ENCODE measurements at regions not wholly inside any gene's neighbourhood (a gene's known extent, or its start where the extent isn't known, plus 50 kb on each side); places are given as distances from the start of the nearest gene placed in this dataset.
"Not testable (repeated sequence)": the region's sequence is repeated elsewhere in the genome, so short reads cannot be mapped to it uniquely, and the experiment has no call there.

DNA sequence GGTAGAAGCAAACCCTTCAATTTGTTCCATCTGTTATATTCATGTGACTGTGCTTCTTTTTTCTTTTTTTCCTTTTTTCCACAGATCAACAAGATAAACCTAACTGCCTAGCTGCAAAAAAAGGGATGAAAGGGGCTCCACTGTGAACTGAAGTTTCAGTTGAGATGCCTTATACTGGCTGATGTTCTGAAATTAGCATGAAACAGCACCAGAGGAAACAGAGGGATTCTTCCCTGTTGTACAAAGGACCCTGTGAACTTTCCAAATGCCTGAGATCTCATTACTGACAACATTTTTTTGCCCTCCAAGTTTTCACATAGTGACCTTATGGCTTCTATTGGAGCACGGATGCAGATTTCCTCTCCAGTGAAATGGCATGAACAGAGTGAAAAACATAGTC lies 302.7 kb upstream of the TFAP2D start:
- Histone ChIP-seq H3K36me3 (no peaks in the 10 kb centered on the region), H3K27ac (replicated peaks) (no peak overlapping the region)
- intact Hi-C loops (cut with micrococcal nuclease) = no loop called here

DNA sequence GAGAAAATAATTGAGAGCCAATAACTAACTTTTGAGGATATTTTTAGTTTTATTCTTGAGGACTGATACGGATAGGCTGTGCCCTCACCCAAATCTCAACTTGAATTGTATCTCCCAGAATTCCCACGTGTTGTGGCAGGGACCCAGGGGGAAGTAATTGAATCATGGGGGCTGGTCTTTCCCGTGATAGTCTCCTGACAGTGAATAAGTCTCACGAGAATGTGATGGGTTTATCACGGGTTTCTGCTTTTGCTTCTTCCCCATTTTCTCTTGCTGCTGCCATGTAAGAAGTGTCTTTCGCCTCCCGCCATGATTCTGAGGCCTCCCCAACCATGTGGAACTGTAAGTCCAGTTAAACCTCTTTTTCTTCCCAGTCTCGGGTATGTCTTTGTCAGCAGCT lies 292.3 kb upstream of the TFAP2D start:
- intact Hi-C loops (cut with micrococcal nuclease); H3K4me3 ChIP-seq; H3K27me3 ChIP-seq (ENCODE audit: low read depth); DNase-seq; H3K4me1 ChIP-seq; H3K27ac ChIP-seq (replicated peaks); H3K36me3 ChIP-seq: not testable (repeated sequence)
- peaks cover 30% of the 10 kb centered on the region for H3K9me3 ChIP-seq (replicated peaks)

More for the DNA sequence above, 302.7 kb upstream of the TFAP2D start:
- H3K27me3 ChIP-seq (ENCODE audit: low read depth) = no peaks in the 10 kb centered on the region
- H3K4me3 ChIP-seq = no peak overlapping the region
- DNase-seq = no peak
- H3K4me1 ChIP-seq = no peaks in the 10 kb centered on the region
- no peaks in the 10 kb centered on the region for H3K9me3 ChIP-seq (replicated peaks)
- TF ChIP-seq, protein P1, sequence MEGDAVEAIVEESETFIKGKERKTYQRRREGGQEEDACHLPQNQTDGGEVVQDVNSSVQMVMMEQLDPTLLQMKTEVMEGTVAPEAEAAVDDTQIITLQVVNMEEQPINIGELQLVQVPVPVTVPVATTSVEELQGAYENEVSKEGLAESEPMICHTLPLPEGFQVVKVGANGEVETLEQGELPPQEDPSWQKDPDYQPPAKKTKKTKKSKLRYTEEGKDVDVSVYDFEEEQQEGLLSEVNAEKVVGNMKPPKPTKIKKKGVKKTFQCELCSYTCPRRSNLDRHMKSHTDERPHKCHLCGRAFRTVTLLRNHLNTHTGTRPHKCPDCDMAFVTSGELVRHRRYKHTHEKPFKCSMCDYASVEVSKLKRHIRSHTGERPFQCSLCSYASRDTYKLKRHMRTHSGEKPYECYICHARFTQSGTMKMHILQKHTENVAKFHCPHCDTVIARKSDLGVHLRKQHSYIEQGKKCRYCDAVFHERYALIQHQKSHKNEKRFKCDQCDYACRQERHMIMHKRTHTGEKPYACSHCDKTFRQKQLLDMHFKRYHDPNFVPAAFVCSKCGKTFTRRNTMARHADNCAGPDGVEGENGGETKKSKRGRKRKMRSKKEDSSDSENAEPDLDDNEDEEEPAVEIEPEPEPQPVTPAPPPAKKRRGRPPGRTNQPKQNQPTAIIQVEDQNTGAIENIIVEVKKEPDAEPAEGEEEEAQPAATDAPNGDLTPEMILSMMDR (IDR thresholded peaks at IDR 0.05; ENCODE audit: borderline replicate concordance) = no peak

DNA sequence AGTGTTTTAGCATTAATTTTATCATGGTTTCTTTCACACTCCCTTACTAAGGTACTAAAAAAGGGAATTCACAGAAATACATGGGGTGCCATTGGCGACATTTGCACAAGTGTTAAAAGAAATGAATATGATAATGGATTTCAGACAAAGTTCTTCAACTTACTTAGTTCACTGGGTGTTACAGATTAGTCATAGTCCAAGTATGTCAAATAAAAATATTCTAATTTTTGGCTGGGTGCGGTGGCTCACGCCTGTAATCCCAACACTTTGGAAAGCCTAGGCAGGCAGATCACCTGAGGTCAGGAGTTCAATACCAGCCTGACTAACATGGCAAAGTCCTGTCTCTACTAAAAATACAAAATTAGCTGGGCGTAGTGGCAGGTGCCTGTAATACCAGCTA lies 286.1 kb upstream of the TFAP2D start:
- no peak overlapping the region for H3K4me3 ChIP-seq
- H3K27ac ChIP-seq (replicated peaks) = no peak overlapping the region
- H3K36me3 ChIP-seq = no peaks in the 10 kb centered on the region
- intact Hi-C loops (cut with micrococcal nuclease) = no loop called here
- no peaks in the 10 kb centered on the region for H3K4me1 ChIP-seq
- TF ChIP-seq, protein P1 (IDR thresholded peaks at IDR 0.05; ENCODE audit: borderline replicate concordance) = no peak
- no peaks in the 10 kb centered on the region for H3K27me3 ChIP-seq (ENCODE audit: low read depth)
- no peak for DNase-seq
- peaks cover 29% of the 10 kb centered on the region for H3K9me3 ChIP-seq (replicated peaks)

DNA sequence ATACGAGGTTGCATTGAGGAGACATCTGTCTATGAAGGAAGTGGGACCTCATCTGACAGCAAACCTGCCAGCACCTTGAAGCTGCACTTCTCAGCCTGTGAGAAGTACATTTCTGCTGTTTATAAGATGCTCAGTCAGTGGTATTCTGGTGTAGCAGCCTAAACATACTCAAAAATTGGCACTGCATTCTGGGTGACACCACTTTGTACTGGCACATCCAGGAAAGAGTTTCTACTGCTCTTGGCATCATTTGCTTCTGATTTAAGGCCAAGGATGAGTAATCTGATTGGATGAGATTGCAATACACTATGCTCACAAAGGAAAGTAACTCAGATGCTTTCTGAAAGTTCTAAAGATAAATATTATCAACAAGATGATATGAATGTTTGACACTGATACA lies 275.4 kb upstream of the TFAP2D start:
- intact Hi-C loops (cut with micrococcal nuclease) = no loop called here
- DNase-seq = no peak
- Histone ChIP-seq H3K4me3 (no peak overlapping the region), H3K9me3 (replicated peaks) (no peaks in the 10 kb centered on the region), H3K36me3 (no peaks in the 10 kb centered on the region), H3K4me1 (no peaks in the 10 kb centered on the region), H3K27ac (replicated peaks) (no peak overlapping the region), H3K27me3 (ENCODE audit: low read depth) (no peaks in the 10 kb centered on the region)
- TF ChIP-seq, protein P1 (IDR thresholded peaks at IDR 0.05; ENCODE audit: borderline replicate concordance) = no peak

DNA sequence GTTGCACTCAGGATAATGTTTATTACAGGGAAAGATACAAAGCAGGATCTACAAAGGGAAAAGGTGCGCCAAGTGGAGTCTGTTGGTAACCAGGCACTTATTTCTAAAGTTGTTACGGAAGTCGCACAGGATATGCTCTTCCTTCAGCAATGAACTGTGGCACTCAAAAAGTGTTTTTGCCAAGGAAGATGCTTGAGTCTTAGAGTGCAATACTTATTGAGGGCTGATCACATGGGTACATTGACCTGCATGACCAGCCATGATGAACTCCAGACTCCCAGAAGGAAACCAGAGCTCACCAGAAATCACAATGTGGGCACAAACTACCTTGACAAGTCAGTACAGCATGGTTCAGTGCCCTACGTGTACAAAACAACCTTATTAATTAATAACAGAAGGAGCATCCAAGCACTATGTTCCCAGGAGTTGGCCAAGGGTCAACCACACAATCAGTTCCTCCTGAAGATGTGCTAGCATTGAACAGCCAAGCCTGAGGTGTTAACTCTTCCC lies 270.7 kb upstream of the TFAP2D start:
- no peak for DNase-seq
- Histone ChIP-seq H3K27ac (replicated peaks) (no peak overlapping the region), H3K9me3 (replicated peaks) (no peaks in the 10 kb centered on the region), H3K36me3 (no peaks in the 10 kb centered on the region), H3K27me3 (ENCODE audit: low read depth) (no peaks in the 10 kb centered on the region), H3K4me3 (no peak overlapping the region), H3K4me1 (no peaks in the 10 kb centered on the region)
- TF ChIP-seq, protein P1 (IDR thresholded peaks at IDR 0.05; ENCODE audit: borderline replicate concordance) = no peak
- intact Hi-C loops (cut with micrococcal nuclease) = no loop called here

DNA sequence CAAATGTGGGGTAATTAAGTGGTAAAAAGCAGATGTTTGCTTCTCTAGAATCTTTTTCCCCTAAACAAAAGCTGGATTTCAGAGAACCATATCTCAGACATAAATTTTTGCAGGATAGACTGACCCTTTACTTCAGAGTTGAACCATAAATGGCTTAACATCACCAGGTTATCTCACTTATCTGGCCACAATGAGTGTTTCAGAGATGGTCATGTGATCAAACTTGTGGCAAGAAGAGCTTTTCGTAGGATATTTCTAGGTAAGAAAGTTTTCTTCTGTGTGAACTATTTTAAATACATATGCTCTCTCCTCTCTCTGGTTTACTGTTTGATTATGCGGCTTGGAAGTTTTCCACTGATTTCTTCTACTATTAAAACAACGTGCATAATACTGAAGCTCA lies 270.2 kb upstream of the TFAP2D start:
- TF ChIP-seq, protein P1 (IDR thresholded peaks at IDR 0.05; ENCODE audit: borderline replicate concordance) = no peak

More for the DNA sequence above, 270.2 kb upstream of the TFAP2D start:
- H3K27ac ChIP-seq (replicated peaks) = no peak overlapping the region
- no peaks in the 10 kb centered on the region for H3K4me1 ChIP-seq
- intact Hi-C loops (cut with micrococcal nuclease) = no loop called here
- DNase-seq = no peak
- H3K9me3 ChIP-seq (replicated peaks) = no peaks in the 10 kb centered on the region
- no peak overlapping the region for H3K4me3 ChIP-seq
- no peaks in the 10 kb centered on the region for H3K27me3 ChIP-seq (ENCODE audit: low read depth)
- no peaks in the 10 kb centered on the region for H3K36me3 ChIP-seq
